Bone marrow (tissue), 2 donors: ENCODE measurements at regions not wholly inside any gene's neighbourhood (a gene's known extent, or its start where the extent isn't known, plus 50 kb on each side); places are given as distances from the start of the nearest gene placed in this dataset.
"Not testable (repeated sequence)": the region's sequence is repeated elsewhere in the genome, so short reads cannot be mapped to it uniquely, and the experiment has no call there.

Experiments used
- DNase-seq, 2 donors: peaks; one replicate each; lab custom pipeline; 2025; lab: John Stamatoyannopoulos, UW

DNA sequence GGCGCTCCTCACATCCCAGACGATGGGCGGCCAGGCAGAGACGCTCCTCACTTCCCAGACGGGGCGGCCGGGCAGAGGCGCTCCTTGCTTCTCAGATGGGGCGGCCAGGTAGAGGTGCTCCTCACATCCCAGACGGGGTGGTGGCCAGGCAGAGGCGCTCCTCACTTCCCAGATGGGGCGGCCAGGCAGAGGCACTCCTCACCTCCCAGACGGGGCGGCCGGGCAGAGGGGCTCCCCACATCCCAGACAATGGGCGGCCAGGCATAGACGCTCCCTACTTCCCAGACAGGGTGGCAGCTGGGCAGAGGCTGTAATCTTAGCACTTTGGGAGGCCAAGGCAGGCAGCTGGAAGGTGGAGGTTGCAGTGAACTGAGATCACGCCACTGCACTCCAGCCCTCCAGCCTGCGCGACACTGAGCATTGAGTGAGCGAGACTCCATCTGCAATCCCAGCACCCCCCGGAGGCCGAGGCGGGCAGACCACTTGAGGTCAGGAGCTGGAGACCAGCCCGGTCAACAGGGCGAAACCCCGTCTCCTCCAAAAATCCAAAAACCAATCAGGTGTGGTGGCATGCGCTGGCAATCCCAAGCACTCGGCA, 833.7 kb upstream of the RAG2 start:
- DNase-seq, result not testable (repeated sequence)

DNA sequence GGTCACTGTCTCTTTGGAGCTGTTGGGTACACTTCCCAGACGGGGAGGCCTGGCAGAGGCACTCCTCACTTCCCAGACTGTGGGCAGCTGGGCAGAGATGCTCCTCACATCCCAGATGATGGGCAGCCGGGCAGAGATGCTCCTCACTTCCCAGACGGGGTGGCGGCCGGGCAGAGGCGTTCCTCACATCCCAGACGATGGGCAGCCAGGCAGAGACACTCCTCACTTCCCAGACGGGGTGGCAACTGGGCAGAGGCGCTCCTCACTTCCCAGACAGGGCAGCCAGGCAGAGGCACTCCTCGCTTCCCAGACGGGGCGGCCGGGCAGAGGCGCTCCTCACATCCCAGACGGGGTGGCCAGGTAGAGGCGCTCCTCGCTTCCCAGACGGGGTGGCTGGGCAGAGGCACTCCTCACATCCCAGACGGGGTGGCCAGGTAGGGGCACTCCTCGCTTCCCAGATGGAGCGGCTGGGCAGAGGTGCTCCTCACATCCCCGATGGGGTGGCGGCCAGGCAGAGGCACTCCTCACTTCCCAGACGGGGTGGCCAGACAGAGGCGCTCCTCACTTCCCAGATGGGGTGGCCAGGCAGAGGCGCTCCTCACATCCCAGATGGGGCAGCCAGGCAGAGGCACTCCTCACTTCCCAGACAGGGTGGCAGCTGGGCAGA, 833.1 kb upstream of the RAG2 start:
- not testable (repeated sequence) for DNase-seq

DNA sequence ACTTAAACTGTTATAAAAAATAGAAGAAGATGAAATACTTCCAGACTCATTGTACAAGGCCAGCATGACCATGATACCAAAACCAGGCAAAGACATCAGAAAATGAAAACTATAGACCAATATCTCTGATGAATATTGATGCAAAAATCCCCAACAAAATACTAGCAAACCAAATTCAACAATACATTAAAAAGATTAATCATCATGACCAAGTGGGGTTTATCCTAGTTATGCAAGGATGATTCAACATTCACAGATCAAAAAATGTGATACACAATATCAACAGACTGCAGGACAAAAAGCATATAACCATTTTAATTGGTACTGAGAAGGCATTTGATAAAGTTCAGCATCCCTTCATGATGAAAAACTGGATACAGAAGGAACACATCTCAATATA, 824.5 kb upstream of the RAG2 start:
- DNase-seq, result no peak

DNA sequence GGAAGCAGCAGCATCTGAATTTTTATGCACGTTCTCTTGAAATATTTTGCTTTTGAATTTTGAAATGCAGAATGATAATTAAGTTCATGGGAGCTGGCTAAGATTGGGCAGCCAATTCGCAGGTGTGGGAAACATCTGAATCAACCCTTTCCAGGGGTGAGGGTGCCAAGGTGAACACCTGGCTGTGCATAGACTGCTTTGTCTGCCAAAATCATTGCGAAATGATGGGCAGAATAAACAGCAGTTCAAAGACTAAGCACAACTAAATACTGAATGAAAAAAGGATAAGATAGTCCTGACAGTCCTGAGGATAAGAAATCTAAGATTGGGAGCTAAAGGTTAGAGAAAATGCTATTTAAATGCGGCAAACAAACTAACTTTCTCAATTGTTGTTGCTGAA, 813.3 kb upstream of the RAG2 start:
- DNase-seq, result no peak

DNA sequence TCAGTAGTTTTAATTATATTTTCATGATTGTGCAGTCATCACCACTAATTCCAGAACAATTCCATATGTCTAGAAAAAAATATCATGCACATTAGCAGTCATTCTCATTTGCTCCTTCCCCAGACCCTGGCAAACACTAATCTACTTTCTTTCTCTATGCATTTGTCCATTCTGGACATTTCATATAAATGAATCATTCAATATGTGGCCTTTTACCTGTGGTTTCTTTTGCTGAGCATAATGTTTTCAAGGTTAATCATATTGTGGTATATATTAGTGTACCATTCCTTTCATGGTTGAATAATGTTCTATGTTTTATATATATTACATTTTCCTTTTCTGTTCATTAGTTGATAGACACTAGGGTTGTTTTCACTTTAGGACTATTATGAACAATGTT, 811.1 kb upstream of the RAG2 start:
- no peak for DNase-seq

DNA sequence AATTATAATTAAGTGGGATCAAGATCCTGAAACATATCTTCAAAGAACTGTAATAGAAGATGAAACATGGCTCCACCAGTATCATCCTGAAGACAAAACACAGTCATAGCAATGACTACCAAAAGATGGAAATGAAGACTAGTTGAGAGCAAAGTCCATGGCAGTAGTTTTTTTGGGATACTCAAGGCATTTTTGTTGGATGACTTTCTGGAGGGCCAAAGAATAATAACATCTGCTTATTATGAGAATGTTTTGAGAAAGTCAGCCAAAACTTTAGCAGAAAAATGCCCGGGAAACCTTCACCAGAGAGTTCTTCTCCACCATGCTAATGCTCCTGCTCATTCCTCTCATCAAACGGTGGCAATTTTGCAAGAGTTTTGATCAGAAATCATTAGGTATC, 809.4 kb upstream of the RAG2 start:
- DNase-seq, result no peak

DNA sequence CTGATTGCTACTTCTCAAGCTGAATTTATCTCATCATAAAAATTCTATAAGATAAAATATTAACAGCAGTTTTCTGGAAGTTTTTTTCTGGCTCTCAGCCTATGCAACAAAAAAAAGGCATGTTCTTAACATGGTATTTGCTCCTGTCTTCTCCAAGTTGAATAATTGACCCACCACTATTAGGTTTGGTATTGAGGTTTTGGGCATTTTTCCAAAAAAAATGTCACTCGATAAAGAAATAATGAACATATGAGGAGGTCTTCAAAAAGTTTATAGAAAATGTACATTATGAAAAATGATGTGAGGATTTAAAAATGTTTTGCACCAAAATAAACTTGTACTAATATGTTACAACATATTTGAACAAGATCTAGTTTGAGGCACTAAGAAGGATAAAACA, 808.6 kb upstream of the RAG2 start:
- DNase-seq, result no peak

DNA sequence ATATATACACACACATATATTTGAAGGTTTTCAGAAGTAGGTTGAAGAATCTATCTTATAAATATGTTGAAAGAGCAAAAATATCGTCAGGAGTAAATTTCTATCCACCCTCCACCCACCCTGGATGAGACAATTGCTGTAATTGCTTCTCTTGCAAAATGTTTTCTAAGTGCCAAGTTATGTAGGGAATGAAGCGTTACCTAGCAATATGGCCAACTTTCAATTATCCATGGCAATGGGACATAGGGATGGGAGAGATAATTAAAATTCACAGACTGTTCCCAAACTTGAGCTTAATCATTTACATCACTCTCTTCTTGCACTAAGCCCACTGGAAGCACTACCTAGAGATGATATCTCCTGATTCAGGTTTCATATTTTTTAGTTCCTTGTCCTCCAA, 806.2 kb upstream of the RAG2 start:
- no peak for DNase-seq

DNA sequence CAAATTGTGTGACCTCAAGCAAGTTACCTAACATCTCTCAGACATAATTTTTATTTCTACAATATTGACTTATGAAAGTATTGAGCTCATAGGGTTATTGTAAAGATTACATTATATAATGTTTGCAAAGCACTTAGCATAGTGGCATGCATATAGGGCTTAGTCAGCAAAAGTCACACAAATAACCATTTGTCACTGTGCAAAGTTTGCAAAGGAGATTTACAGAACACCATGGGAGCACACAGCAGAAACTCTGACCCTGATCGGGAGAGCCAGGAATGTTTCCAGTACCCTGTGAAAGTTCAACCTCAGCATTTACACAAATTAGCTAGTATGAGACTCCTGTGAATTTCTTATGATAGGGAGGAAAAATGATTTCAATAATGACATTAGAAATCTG, 804.6 kb upstream of the RAG2 start:
- DNase-seq, result no peak

DNA sequence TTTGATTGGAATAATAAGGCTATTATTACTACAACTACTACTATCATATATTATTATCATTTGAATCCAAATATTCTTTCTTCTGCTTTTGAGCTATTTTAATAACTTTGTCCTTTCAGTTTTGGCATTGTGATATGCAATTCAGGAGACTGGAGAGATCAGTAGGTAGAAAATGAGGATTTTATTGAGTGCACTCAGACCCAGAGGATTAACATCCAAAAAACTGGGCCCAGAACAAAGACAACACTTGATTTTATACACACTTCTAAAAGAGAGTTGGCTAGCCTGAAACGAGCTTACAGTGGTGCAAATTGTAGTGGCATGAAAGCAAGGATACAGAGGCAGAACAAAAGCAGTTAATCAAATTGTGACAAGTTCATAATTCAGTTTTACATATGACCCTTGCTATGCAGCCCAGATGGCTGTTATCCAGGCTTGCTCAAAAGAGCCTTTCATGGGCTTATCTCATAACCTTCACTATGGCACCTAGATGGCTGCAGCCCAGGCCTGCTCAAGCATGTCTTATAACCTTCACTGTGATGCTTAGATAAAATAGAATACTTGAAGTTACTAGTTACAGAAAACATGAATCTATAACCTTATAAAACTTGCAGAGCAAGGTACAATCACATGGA, 796.3 kb upstream of the RAG2 start:
- no peak for DNase-seq

DNA sequence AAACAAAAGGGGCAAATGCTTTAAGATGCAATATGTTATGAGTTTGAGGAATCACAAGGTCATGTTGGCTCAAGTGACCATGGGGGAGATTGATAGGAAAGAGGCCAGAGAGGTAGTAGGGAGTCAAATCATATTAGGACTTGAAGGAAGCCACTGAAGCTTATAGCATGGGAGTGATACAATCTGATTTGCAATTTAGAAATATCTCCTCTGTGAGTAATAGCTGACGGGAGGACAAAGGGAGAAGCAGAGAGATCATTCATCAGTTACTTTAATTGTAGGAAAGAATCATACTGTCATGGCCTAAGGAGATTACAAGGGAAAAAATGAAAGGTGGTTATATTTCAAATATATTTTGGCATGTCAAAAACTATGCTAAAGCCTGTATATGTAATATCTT, 793.6 kb upstream of the RAG2 start:
- DNase-seq, result no peak

DNA sequence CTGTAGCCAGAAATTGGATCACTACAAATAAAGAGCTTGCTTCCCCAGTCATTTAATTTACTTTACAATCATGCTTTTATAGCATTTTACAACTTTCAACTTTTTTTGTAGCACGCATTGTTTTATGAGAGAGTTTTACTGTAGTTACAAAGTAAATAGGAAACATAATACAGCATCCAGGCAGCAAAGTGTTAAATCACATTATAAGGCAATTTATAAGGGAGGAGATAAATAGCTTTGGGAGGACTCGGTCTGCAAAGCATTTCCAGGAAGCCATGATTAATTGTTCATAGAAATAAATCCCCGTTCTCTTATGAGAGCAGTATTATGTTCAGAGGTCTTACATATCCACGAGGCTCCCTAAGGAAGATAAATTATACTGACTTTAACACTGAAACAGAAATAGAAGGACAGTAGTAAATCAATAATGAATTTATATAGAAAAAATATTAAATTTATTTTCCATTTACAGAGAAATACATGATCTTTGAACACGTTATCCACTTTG, 792.6 kb upstream of the RAG2 start:
- no peak for DNase-seq

DNA sequence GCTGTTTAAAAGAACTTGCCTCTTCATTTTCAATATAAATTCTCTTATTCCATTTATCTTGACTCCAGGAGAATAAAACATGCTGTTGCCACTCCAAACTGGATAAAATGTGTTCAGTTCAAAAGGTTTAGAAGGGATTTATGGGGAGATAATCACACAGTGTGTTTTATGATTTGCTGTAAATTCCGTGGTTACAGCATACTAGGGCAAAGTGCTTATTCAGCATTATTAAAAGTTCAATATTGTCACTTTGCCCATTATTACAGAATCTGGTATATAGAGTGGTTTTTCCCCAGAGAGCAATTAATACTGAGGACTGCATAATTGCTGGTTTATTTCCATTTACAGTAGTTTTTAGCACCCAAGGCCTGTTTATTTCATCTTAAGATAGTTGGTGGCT, 780.9 kb upstream of the RAG2 start:
- DNase-seq, result no peak

DNA sequence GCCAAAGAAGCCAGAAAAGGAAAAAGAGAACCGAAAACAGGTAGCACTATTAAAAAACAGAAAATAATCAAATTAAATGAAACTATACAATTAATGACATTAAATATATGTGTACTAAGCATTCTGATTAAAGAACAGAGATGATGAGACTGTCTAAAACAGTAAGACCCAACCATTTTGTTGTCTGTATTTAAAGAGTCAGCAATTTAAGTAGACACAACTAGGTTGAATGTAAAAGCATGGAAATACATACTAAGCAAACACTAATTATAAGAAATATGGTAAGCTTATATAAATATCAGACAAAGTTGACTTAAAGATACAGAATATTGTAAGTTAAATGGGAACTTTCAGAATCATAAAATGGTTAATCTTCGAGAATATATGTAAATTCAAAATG, 774.6 kb upstream of the RAG2 start:
- DNase-seq, result no peak

DNA sequence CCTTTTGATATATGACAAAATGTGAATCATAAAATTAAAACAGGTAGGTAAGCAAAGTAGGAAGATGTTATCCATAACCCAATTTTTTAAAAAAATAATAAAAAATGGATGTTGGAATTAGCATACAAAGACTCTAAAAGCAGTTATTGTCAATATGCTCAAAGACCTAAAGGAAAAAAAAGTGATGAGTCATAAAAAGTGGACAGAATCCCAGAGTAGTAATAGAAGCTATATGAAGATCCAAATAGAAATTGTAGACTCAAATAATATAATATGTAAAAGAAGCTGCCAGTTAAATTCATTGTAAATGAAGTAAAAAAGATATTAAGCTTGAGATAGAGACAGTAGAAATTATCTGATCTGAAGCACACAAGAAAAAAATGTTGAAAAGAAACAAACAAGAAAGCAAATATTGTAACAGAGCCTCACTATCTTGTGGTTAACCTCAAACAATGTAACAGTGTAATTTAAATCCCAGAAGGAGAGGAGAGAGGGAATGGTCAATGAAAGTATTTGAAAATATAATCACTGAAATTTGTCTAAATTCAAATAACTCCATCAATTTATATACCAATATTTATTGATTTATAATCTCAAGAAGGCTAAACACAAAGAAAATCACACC, 773.4 kb upstream of the RAG2 start:
- DNase-seq, result no peak

DNA sequence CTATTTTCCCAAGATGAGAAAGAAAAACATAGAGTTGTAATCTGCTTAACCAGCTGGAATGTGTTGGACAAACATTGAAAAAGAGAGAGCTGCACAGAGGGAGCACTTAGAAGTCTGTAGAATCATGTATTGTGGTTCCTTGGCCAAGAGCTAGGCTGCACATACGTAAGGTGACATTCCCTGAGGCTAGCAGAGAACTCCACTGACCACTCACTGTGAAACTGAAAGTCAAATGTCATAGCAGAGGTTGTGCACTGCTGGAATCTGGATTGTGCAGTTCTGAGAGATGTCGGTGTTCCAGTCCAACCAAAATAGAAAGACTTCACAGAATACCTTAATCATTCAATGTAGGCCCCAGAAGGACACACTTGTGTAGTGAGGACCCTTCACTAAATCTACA, 772.8 kb upstream of the RAG2 start:
- no peak for DNase-seq

DNA sequence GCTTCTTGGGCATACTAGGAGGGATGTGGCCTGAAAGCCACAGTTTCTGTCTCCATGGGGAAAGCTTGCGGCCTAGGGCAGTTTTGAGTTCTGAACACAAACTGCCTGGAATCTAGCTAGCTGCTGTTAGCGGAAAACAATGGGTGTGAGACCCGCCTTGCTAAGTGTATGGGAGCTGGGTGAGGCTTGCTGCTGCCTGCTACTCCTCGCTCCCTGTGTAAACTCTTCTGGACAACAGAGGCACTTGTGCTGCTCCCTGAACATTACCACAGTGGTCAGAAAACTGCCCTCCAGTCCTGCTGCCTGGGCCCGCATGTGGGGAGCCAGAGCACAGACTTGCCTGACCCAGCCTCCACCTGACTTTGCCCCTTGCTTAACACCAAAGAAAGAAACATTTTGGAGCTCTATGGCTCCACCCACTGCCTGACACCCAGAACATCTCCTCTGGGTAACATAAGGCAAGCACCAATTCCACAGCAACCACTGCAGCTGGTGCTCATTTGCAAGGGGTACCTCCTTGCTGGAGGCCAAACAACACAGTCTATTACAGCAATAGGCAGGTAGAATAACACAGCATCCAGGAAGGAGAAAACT, 766.3 kb upstream of the RAG2 start:
- DNase-seq, result no peak

DNA sequence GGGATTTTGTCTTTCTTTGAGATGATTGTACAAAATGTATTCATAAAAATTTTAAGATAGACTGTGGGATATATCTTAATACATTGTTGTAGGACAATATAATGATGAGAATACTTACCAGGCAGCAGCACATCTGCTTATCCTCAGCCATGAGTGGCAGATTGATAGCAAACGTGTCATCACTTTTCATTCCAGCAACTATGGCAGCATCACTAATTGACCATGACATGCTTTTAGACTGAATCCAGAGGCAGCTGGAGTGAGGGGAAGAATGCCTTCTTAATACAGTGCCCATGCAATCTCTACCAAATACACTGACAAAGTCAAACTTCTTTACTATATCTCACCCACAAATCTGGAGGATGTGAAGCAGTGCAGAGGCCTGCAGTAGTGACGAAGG, 755.2 kb upstream of the RAG2 start:
- DNase-seq, result no peak

DNA sequence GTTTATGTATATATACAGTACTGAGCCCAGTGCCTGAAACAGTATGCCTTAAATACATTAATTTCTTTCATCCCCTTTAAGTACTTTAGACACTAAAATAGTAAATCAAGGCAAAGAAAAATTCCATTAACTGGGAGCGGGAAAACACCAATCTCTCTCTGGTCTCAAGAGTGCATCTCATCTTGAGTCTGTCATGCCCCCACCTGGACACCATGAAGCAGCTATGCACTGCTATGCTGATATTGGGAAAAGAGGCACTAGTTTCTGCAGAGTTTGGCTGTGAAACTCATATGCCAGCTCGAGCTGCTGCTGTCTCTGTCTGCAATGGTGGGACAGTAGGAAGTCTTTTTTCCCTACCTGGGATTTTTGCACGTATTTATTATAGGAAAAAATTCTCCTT, 754.4 kb upstream of the RAG2 start:
- DNase-seq, result no peak

DNA sequence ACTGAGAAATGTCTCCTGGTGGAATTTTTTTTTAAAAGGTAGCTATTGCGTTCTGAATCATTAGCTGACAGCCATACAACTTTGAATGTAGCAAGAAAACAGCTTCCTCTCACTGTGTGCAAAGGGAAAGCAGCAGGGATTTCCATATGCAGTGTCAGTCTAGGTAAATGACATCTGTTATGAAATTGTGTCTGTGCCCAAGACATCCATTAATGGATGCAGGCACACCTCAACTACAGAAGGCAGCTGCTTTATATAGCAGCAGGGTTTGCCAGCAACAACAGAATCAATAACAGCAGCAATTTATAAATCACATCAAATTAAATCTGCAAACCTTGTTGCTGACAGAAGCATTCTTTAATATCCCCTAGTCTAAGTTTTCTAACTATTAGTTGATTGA, 745.3 kb upstream of the RAG2 start:
- no peak for DNase-seq

DNA sequence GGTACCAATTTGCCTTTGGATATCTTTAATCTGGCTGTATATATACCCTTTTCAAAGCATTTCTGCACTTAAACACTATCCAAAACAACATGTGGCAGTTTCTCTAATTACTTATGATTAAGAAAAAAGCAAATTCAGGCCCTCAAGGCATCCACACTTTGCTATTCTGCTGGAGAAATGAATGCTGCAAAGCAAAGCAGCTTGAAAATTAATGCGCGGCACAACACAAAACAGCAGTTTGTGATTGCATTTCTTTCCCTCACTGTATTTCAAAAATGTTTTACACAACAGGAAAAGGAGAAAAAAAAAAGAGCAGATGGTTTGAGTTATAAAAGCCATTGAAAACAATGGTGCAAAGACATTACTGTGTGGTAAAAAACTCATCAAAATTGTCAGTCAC, 738.4 kb upstream of the RAG2 start:
- DNase-seq, result no peak

DNA sequence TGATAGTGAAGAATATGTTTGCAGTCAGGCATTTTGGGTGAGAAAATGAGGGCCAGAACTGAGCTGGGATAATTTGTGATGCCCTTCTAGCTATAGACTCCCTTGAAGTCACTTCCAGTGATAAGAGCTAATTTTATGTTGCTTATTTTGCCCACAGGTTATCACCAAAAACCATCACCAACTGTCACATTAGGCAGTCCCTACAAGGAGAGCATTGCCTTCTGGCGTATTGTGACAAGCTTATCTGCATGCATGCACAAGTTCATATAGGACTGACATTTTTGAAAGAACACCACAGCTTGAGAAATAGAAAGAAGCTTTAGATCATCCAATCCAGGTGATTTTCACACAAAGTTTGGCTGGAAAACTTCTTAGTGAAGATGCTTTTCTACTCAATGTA, 735.3 kb upstream of the RAG2 start:
- DNase-seq, result no peak

DNA sequence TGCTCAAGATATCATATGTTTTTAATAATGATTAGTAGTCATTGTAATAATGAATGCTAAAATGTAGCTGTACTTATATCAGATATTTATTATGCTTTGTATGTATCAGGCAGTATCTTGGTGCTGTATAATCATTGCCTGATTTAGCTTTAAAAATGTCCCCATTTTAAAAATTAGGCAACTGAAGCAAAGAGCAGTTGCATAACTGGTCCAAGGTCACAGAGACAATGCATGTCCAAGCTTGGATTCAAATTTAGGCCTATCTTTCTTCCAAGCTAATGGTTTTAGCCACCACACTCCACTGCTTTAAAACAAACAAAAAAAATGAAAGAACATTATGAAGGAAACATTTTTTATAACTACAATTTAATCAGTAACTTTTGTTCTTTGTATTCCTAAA, 725.8 kb upstream of the RAG2 start:
- no peak for DNase-seq
